Activated CD8-positive, alpha-beta memory T cell treated with anti-CD3 and anti-CD28 coated beads, Interleukin-2, amount 10 ng/mL, durations not matched to agents 7 days and 5 days (primary cell): ENCODE measurements at regions not wholly inside any gene's neighbourhood (a gene's known extent, or its start where the extent isn't known, plus 50 kb on each side); places are given as distances from the start of the nearest gene placed in this dataset.

ENCODE experiments used
- ATAC-seq: fragments of 150-1000 bp; cut with Tn5 transposase; one replicate; pipeline ENCODE4 v1.10.0; 2021; ENCODE audit warnings: moderate library complexity
- CTCF ChIA-PET: fragments of 350-600 bp; sonication (Branson Sonifier 250); formaldehyde crosslinking; loops from one replicate; lab custom pipeline; 2021; ENCODE audit warnings: antibody characterized with exemption; lab: Charles Lee
- DNase-seq: peaks from one replicate; pipeline ENCODE4 v3.0.0-alpha.2; 2020
- H3K27ac Mint-ChIP-seq: one replicate; pipeline ENCODE4 v1.8.0; 2021; ENCODE audit warnings: mild to moderate bottlenecking, mixed read lengths
- H3K27me3 Mint-ChIP-seq: one replicate; pipeline ENCODE4 v1.8.0; 2021; ENCODE audit warnings: mixed read lengths
- H3K36me3 Mint-ChIP-seq: one replicate; pipeline ENCODE4 v1.8.0; 2021; ENCODE audit warnings: mild to moderate bottlenecking, mixed read lengths
- H3K4me1 Mint-ChIP-seq: one replicate; pipeline ENCODE4 v1.8.0; 2021; ENCODE audit warnings: mixed read lengths
- H3K4me3 Mint-ChIP-seq: one replicate; pipeline ENCODE4 v1.8.0; 2021; ENCODE audit warnings: mild to moderate bottlenecking, moderate library complexity, mixed read lengths
- H3K9me3 Mint-ChIP-seq: one replicate; pipeline ENCODE4 v1.8.0; 2022; ENCODE audit warnings: low read depth, mixed read lengths

GRCh38 chr4:140297221-140297570 is 76.2 kb upstream of the SCOC start:
- ATAC-seq (no peak), DNase-seq (no peak)
- H3K9me3 Mint-ChIP-seq, result no peaks in the 10 kb centered on the region
- H3K4me3 Mint-ChIP-seq, result no peak overlapping the region
- CTCF ChIA-PET, result no interaction called here
- H3K27ac Mint-ChIP-seq, result no peak overlapping the region
- no peaks in the 10 kb centered on the region for H3K36me3 Mint-ChIP-seq
- H3K27me3 Mint-ChIP-seq, result no peaks in the 10 kb centered on the region
- no peaks in the 10 kb centered on the region for H3K4me1 Mint-ChIP-seq

GRCh38 chr4:140296335-140297220 is 76.9 kb upstream of the SCOC start:
- CTCF ChIA-PET, result no interaction called here
- Mint-ChIP-seq H3K4me3 (no peak overlapping the region), H3K27me3 (peaks cover 3% of the 10 kb centered on the region), H3K4me1 (no peaks in the 10 kb centered on the region), H3K27ac (no peak overlapping the region), H3K9me3 (no peaks in the 10 kb centered on the region), H3K36me3 (no peaks in the 10 kb centered on the region)
- DNase-seq (no peak), ATAC-seq (no peak)

- no peak for DNase-seq
- H3K27me3 Mint-ChIP-seq, result peaks cover 3% of the 10 kb centered on the region
- H3K36me3 Mint-ChIP-seq, result no peaks in the 10 kb centered on the region
- H3K27ac Mint-ChIP-seq, result no peak overlapping the region
- no peak overlapping the region for H3K4me3 Mint-ChIP-seq
- CTCF ChIA-PET, result no interaction called here
- ATAC-seq, result no peak
- no peaks in the 10 kb centered on the region for H3K4me1 Mint-ChIP-seq
- no peaks in the 10 kb centered on the region for H3K9me3 Mint-ChIP-seq
These were observed 79.5 kb upstream of the SCOC start for GRCh38 chr4:140293979-140294378.

- peaks cover 3% of the 10 kb centered on the region for H3K27me3 Mint-ChIP-seq
These were observed 82.2 kb upstream of the SCOC start for GRCh38 chr4:140291259-140291658.

GRCh38 chr4:140289486-140289885 is 84.0 kb upstream of the SCOC start:
- CTCF ChIA-PET, result no interaction called here
- Mint-ChIP-seq H3K4me1 (no peaks in the 10 kb centered on the region), H3K4me3 (no peak overlapping the region), H3K27me3 (peaks cover 9% of the 10 kb centered on the region), H3K9me3 (no peaks in the 10 kb centered on the region), H3K27ac (no peak overlapping the region), H3K36me3 (no peaks in the 10 kb centered on the region)
- ATAC-seq, result no peak
- no peak for DNase-seq

More at GRCh38 chr4:140291259-140291658, 82.2 kb upstream of the SCOC start:
- Mint-ChIP-seq H3K27ac (no peak overlapping the region), H3K36me3 (no peaks in the 10 kb centered on the region), H3K4me3 (no peak overlapping the region), H3K4me1 (no peaks in the 10 kb centered on the region), H3K9me3 (no peaks in the 10 kb centered on the region)
- DNase-seq (no peak), ATAC-seq (no peak)
- CTCF ChIA-PET, result interaction anchor here (0.5 kb wide), 1 partner anchor 304 kb away, joined by 3 read pairs; no protein-coding TSS in a partner anchor

GRCh38 chr4:140286456-140286855 is 87.0 kb upstream of the SCOC start:
- ATAC-seq, result no peak
- no peaks in the 10 kb centered on the region for H3K4me1 Mint-ChIP-seq
- no peaks in the 10 kb centered on the region for H3K9me3 Mint-ChIP-seq
- no peak for DNase-seq
- H3K4me3 Mint-ChIP-seq, result no peak overlapping the region
- CTCF ChIA-PET, result no interaction called here
- H3K27ac Mint-ChIP-seq, result no peak overlapping the region
- H3K36me3 Mint-ChIP-seq, result no peaks in the 10 kb centered on the region
- peaks cover 23% of the 10 kb centered on the region for H3K27me3 Mint-ChIP-seq

GRCh38 chr4:140284456-140284855 is 89.0 kb upstream of the SCOC start:
- Mint-ChIP-seq H3K4me1 (no peaks in the 10 kb centered on the region), H3K36me3 (no peaks in the 10 kb centered on the region), H3K9me3 (no peaks in the 10 kb centered on the region), H3K4me3 (no peak overlapping the region), H3K27ac (no peak overlapping the region), H3K27me3 (peaks cover 26% of the 10 kb centered on the region)
- no peak for ATAC-seq
- no peak for DNase-seq
- CTCF ChIA-PET, result no interaction called here

- no peak for ATAC-seq
- H3K4me3 Mint-ChIP-seq, result no peak overlapping the region
- no peak overlapping the region for H3K27ac Mint-ChIP-seq
- H3K36me3 Mint-ChIP-seq, result no peaks in the 10 kb centered on the region
- H3K9me3 Mint-ChIP-seq, result no peaks in the 10 kb centered on the region
- no peaks in the 10 kb centered on the region for H3K4me1 Mint-ChIP-seq
- no peak for DNase-seq
- peaks cover 31% of the 10 kb centered on the region for H3K27me3 Mint-ChIP-seq
- CTCF ChIA-PET, result no interaction called here
These were observed 91.5 kb upstream of the SCOC start for GRCh38 chr4:140281828-140282552.

GRCh38 chr4:140277576-140277975 is 95.9 kb upstream of the SCOC start:
- no peak for ATAC-seq
- Mint-ChIP-seq H3K4me1 (no peaks in the 10 kb centered on the region), H3K27ac (no peak overlapping the region), H3K4me3 (no peak overlapping the region), H3K36me3 (no peaks in the 10 kb centered on the region), H3K27me3 (peaks cover 9% of the 10 kb centered on the region), H3K9me3 (no peaks in the 10 kb centered on the region)
- DNase-seq, result no peak
- CTCF ChIA-PET, result no interaction called here

GRCh38 chr4:140271553-140271952 is 101.9 kb upstream of the SCOC start:
- H3K36me3 Mint-ChIP-seq, result no peaks in the 10 kb centered on the region
- peaks cover 3% of the 10 kb centered on the region for H3K4me1 Mint-ChIP-seq
- no peaks in the 10 kb centered on the region for H3K9me3 Mint-ChIP-seq
- no peak overlapping the region for H3K27ac Mint-ChIP-seq
- H3K4me3 Mint-ChIP-seq, result no peak overlapping the region
- CTCF ChIA-PET, result no interaction called here
- ATAC-seq (no peak), DNase-seq (no peak)
- peaks cover 11% of the 10 kb centered on the region for H3K27me3 Mint-ChIP-seq

- ATAC-seq (no peak), DNase-seq (no peak)
- Mint-ChIP-seq H3K27me3 (peaks cover 11% of the 10 kb centered on the region), H3K9me3 (no peaks in the 10 kb centered on the region), H3K4me3 (no peak overlapping the region), H3K27ac (no peak overlapping the region), H3K4me1 (peaks cover 3% of the 10 kb centered on the region), H3K36me3 (no peaks in the 10 kb centered on the region)
- CTCF ChIA-PET, result interaction anchor here (1.6 kb wide), 1 partner anchor 16 kb away, joined by 5 read pairs; no protein-coding TSS in a partner anchor
These were observed 104.1 kb upstream of the SCOC start for GRCh38 chr4:140269369-140269768.

GRCh38 chr4:140268186-140268841 is 105.1 kb upstream of the SCOC start:
- H3K27me3 Mint-ChIP-seq, result peaks cover 14% of the 10 kb centered on the region
- CTCF ChIA-PET, result interaction anchor here (0.6 to 1.6 kb wide), 3 partner anchors 15 to 684 kb away, joined by 3 to 5 read pairs (median 3); no protein-coding TSS in a partner anchor
- H3K27ac Mint-ChIP-seq, result no peak overlapping the region
- peaks cover 3% of the 10 kb centered on the region for H3K4me1 Mint-ChIP-seq
- H3K9me3 Mint-ChIP-seq, result no peaks in the 10 kb centered on the region
- DNase-seq, result no peak
- no peaks in the 10 kb centered on the region for H3K36me3 Mint-ChIP-seq
- H3K4me3 Mint-ChIP-seq, result no peak overlapping the region
- ATAC-seq, result no peak

- ATAC-seq (no peak), DNase-seq (no peak)
- no peak overlapping the region for H3K4me3 Mint-ChIP-seq
- no peak overlapping the region for H3K27ac Mint-ChIP-seq
- CTCF ChIA-PET, result interaction anchor here (0.6 to 1.2 kb wide), 2 partner anchors 15 to 683 kb away, joined by 3 read pairs; no protein-coding TSS in a partner anchor
- H3K36me3 Mint-ChIP-seq, result no peaks in the 10 kb centered on the region
- H3K9me3 Mint-ChIP-seq, result no peaks in the 10 kb centered on the region
- peaks cover 19% of the 10 kb centered on the region for H3K27me3 Mint-ChIP-seq
- H3K4me1 Mint-ChIP-seq, result peaks cover 3% of the 10 kb centered on the region
These were observed 105.9 kb upstream of the SCOC start for GRCh38 chr4:140267576-140267975.
